Kidney (tissue), 13 donors: ENCODE measurements at regions not wholly inside any gene's neighbourhood (a gene's known extent, or its start where the extent isn't known, plus 50 kb on each side); places are given as distances from the start of the nearest gene placed in this dataset.

ENCODE experiments used
- DNase-seq, 5 donors: peaks; one replicate each; pipeline ENCODE4 v3.0.0-alpha.2; 2013 to 2020
- FAIRE-seq: peaks from 2 replicates; lab custom pipeline; 2012; peaks lifted over from hg19 to GRCh38; lab: Jason Lieb, UNC
- H3K27ac ChIP-seq, 2 donors: one replicate each; pipeline ENCODE4 v1.7.0; 2013; ENCODE audit warnings: low read depth in 2 of 2, low read length in 2 of 2, inconsistent platforms in 1 of 2
- H3K27me3 ChIP-seq: one replicate; pipeline ENCODE4 v1.7.1; 2013; ENCODE audit warnings: low read length, inconsistent platforms; ENCODE audit not compliant: control insufficient read depth, insufficient read depth
- H3K36me3 ChIP-seq, 3 donors: one replicate each; pipeline versions ENCODE4 v1.7.0 to v1.7.1; 2013; ENCODE audit warnings: low read length in 3 of 3, control low read depth in 1 of 3, inconsistent platforms in 1 of 3; ENCODE audit not compliant: insufficient read depth in 3 of 3, control insufficient read depth in 2 of 3
- H3K4me1 ChIP-seq, 3 donors: one replicate each; pipeline versions ENCODE4 v1.7.0 to v1.7.1; 2013; ENCODE audit warnings: low read length in 3 of 3, inconsistent platforms in 1 of 3, low read depth in 1 of 3; ENCODE audit not compliant: control insufficient read depth in 2 of 3, insufficient read depth in 2 of 3
- H3K4me3 ChIP-seq, 3 donors: one replicate each; pipeline versions ENCODE4 v1.7.0 to v1.8.1; 2013; ENCODE audit warnings: low read length in 3 of 3, control low read depth in 1 of 3, inconsistent platforms in 1 of 3
- H3K9ac ChIP-seq, 3 donors: one replicate each; pipeline versions ENCODE4 v1.7.0 to v1.7.1; 2013; ENCODE audit warnings: low read length in 3 of 3, control low read depth in 1 of 3, inconsistent platforms in 1 of 3
- H3K9me3 ChIP-seq, 3 donors: one replicate each; pipeline versions ENCODE4 v1.7.0 to v1.7.1; 2013; ENCODE audit warnings: low read length in 3 of 3, control low read depth in 1 of 3, inconsistent platforms in 1 of 3; ENCODE audit not compliant: control insufficient read depth in 2 of 3, insufficient read depth in 1 of 3
- CTCF ChIP-seq: IDR thresholded peaks from 3 replicates; pipeline ENCODE4 v1.5.1; 2012; ENCODE audit warnings: mild to moderate bottlenecking, moderate library complexity, borderline replicate concordance; ENCODE audit not compliant: insufficient read depth; ENCODE audit errors: extremely low read depth
- intact Hi-C: fragments of 100-400 bp; cut with DNase I; formaldehyde crosslinking; loops from one replicate; pipeline ENCODE4 v1.11.1; 2022
- donor health status: control.
- donor health status: control.
- donor health status: control.
- donor health status: control.
- donor health status: control.
- donor health status: DM: yes; HTN: yes; CAD: no.
- donor health status: Normal renal cell carcinoma (clear cell type).

GRCh38 chr7:28298870-28299518 is 113.3 kb upstream of the CREB5 start:
- FAIRE-seq (peak; percentile 84), DNase-seq (peak in 4 of 5 donors; percentile 55 to 85 (median 72))
- Histone ChIP-seq H3K27ac (no peak overlapping the region), H3K4me3 (no peak overlapping the region), H3K4me1 (no peaks in the 10 kb centered on the region), H3K27me3 (no peaks in the 10 kb centered on the region), H3K36me3 (no peaks in the 10 kb centered on the region), H3K9ac (no peak overlapping the region), H3K9me3 (no peaks in the 10 kb centered on the region)
- peak; percentile 31 for TF ChIP-seq CTCF
- intact Hi-C loops = no loop called here

- DNase-seq = no peak
- no peaks in the 10 kb centered on the region for H3K4me1 ChIP-seq
- no peak overlapping the region for H3K4me3 ChIP-seq
- no peaks in the 10 kb centered on the region for H3K36me3 ChIP-seq
- TF ChIP-seq CTCF = no peak
- no peaks in the 10 kb centered on the region for H3K27me3 ChIP-seq
- no peak overlapping the region for H3K27ac ChIP-seq
- no peak overlapping the region for H3K9ac ChIP-seq
- H3K9me3 ChIP-seq = no peaks in the 10 kb centered on the region
- intact Hi-C loops = no loop called here
- no peak for FAIRE-seq
These were observed 112.8 kb upstream of the CREB5 start for GRCh38 chr7:28299556-28299955.

- Histone ChIP-seq H3K4me1 (no peaks in the 10 kb centered on the region), H3K27ac (no peak overlapping the region), H3K27me3 (no peaks in the 10 kb centered on the region), H3K4me3 (no peak overlapping the region), H3K9ac (no peak overlapping the region), H3K36me3 (no peaks in the 10 kb centered on the region), H3K9me3 (no peaks in the 10 kb centered on the region)
- FAIRE-seq (no peak), DNase-seq (no peak)
- intact Hi-C loops = no loop called here
- no peak for TF ChIP-seq CTCF
These were observed 111.8 kb upstream of the CREB5 start for GRCh38 chr7:28300488-28300887.
